ENCODE measurements at regions not wholly inside any gene's neighbourhood (a gene's known extent, or its start where the extent isn't known, plus 50 kb on each side); places are given as distances from the start of the nearest gene placed in this dataset.

DNA sequence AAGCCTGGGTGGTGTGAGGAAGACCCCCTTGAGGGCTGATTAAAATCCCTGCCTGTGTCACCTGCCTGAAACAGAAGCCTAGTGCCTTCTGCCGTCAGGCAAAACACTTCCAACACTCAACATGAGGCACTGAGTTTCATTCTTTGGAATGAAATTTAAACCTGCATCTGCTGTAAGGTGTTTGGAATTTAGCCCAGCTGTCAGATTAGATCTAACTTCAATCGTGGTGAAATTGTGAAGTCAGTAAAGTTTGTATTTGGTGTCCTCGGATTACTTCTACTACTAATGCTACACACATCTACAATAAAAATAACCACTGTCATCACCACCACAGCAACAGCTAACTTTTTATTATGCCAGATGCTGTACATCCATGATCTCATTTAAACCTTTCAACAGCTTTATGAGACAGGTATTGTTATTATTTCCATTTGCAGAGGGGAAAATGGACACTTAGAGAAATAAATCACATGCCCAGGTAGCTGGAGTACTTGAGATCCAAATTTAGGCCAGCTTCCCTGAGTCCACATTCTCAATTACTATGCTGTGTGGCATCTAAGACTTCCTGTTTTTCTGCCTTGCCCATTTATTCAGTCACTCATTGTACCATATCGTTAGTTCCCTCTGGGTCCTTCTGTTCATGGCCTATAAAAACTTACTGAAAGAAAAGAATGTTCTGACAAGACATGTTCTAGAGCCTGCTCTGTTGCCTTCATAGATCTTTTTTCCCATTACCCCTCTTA is 98.2 kb upstream of the GCFC2 start:
- DNase-seq (ENCODE audit: low read depth), result no peak

DNA sequence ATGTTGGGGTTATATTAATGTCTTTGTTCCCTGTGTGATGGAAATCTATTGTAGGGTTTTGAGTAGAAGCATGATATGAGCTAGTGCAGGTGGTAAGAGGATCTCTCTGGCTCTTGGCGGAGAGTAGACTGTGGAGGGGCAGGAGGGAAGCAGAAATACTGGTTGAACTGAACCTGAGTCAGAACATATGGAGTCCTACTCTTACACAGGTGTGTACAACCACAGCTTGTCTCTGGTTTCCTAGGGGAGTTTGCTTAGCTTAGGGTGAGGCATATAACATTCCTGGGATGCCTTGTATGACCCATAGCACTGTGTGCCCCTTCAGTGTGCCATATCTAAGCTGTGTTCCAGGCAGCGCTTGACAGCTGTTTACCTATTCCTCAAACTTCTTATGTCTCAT is 97.3 kb upstream of the GCFC2 start:
- DNase-seq (ENCODE audit: low read depth), result no peak

DNA sequence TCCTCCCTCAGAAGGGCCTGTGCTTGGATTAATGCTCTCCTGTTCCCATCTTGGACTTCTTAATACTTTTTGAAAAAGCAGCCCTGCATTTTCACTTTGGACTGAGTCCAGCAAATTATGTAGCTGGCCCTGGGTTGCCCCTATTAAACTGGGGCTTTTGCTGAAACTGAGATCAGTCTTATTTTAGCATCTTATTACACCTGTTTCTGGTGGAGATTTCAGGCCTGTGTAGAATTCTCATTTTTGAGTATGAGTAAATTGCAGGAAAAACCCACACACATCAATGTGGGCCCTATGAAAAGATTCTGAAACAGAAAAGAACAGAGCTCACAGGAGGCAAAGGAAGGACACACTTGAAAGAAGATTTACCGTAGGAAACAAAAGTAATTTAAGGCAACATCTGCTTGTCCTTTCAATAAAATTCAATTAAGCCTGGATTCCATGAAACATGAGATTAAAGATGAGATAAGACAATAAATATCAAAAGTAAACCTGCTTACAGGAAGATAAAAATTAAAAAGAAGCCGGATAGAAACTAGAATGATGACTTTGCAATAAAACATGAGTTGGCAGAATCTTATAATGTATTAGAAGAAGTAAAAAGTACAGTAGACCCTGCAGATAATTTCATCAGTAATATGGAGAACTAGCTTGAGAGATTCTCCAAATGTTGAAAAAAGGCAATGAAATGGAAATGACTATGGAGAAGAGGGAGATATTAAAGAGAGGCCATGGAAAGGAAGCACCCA is 90.7 kb upstream of the GCFC2 start:
- no peak for DNase-seq (ENCODE audit: low read depth)

DNA sequence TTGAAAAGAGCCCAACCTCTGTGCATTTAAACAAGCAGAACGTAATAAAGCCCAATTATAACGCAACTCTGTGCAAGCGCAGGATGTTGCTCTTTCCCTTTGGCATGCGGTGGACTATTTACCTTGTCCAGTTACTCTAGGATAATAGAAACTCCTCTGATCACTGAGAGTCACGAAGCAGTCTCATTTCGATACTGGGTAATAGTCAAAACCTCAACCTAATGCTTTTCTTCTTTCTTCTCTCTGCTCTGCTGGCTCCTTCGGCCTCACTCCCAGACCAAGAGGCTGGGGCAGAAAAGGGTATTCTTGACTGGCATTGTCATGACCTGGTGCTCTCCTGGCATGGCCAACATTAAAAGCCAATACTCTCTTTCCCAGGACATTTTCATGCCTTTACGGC is 89.7 kb upstream of the GCFC2 start:
- DNase-seq (ENCODE audit: low read depth), result no peak

DNA sequence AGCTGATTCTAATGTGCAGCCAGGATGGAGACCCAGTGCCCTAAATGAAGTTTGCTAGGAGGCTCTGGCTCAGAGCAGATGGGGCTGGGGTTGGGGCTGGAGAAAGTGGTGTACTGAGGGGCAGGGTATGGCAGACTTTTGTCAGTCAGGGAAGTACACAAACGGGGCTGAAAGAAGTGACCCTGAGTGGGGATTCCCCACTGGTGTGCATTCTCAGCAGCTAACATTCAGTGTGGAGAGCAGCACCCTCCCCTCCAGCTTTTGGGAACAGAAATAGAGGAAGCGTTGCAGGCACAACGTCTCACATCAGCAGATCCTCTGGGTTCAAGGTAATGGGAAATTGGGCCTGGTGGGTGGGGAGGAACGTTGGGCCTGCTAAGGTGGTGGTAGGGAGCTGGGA is 89.1 kb upstream of the GCFC2 start:
- DNase-seq (ENCODE audit: low read depth), result no peak

DNA sequence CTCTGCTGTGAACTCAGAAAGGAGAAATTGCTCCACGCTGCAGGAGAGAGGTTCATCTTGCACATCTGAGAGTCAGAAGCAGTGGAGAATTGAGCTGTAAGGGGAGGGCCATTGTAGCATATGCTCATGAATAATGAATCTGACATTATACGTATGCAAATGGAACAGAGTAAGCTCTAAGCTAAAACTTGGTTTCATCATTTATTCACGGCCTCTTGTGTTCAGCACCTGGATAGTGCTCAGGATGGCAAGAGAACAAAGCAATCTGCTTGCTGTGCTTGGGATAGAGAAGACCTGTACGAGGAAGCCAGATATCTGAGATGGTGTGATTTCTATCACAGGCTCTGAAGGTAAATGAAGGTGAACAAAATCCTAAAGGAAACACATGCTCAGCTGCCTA is 87.9 kb upstream of the GCFC2 start:
- no peak for DNase-seq (ENCODE audit: low read depth)

DNA sequence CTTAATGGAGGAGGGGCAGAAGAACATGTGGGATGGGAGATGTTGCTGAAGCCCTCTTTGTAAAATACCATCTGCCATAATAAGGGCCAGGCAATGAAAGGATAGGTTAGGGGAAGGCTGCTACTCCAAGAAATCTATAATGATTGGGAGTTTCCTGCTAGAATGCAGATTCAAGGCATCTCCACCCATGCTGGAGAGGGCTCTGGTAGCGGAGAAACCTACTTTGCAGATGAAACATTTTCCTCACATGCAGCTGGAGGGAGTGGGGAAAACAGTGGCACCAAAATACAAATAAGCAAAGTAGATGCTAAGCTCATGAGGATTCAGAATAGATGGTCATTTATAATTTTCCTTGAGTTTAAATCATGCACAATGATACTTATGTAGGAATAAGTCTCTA is 82.3 kb upstream of the GCFC2 start:
- no peak for DNase-seq (ENCODE audit: low read depth)

DNA sequence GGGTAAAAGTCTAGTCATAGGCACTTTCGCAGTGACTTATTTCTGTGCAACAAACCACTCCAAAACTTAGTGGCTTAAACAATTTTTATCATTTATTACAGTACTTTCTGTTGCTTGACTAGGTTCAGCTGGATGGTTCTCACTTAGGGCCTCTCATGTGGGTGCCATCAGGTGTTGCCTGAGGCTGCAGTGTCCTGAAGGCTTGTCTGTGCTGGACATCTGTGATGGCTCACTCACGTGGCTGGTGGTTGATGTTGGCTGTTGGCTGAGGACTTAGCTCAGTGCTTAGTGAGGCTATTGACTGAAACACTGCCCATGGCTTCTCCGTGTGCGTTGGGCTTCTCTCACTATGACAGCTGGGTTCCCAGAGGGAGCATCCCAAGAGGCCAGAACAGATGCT is 81.4 kb upstream of the GCFC2 start:
- DNase-seq (ENCODE audit: low read depth), result no peak

DNA sequence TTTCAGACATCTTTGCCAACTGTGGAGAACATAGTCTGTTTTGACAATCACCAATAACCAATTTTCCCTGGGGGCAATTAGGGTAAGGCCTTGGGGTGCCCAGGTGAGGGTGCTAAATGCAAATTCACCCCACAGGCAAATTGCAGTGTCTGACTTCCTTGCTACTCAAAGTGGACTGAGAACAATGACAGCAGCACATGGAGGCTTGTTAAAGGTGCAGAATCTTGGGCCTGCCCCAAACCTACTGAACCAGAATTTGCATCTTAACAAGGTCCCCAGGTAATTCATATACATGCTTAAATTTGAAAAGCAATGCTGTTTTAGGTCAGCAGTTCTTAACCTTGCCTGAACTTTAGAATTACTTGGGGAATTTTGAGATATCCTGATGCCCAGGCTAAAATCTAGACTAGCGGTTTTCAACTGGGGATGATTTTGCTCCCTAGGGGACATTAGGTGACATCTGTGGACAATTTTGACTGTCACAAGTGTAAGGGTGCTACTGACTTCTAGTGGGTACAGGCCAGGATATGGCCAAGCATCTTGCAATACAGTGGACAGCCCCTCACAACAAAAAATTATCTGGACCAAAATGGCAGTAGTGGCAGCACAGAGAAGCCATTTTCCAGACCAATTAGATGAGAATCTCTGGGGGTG is 80.2 kb upstream of the GCFC2 start:
- no peak for DNase-seq (ENCODE audit: low read depth)

DNA sequence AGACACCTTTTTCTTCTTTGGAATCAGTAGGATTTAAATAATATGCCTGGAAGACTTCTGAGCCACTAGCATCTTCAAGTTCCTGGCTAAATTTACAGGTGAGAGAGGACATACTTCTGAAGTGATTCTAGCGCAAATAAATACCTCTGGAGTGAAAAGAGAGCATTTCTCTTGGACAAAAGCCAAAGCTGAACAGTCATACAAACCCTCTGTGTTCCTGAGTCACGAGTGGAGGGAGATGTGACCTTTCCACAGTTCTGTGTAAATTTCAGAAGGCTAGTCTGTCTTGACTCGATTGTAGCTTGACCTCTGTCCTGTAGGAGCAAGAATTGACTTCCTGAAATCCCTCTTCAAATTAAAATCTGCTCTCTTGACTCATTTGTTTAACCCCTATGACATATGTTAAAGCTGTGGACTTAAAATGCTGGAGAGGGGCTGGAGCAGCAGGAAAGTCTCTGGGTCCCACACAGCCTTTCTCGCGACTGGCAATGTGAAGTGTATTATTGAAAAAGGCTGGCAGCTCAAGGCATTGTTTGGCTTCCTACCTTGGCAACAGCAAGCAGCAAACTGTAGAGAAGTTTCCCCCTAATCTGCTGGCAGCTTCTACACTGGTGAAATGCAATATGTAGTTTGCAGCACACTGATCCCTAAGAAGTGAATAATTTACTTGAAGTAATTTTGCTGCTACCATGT is 79.6 kb upstream of the GCFC2 start:
- DNase-seq (ENCODE audit: low read depth), result no peak

DNA sequence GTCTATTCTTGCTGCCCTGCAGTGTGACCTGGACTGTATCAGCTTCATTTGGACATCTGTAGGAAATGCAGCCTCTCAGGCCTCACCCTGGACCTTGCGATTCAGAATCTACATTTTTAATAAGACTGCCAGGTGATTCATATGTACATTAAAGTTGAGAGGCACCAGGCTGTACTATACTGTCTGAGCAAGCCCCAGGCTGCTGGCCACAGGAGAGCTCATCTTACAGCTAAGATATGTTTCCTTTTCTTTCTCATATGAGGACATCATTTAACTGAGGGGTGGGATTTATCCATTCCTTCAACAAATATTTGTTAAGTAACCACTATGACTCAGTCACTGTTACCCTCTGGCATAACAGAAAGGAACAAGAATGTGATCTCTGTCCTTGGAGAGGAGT is 78.2 kb upstream of the GCFC2 start:
- DNase-seq (ENCODE audit: low read depth), result no peak

DNA sequence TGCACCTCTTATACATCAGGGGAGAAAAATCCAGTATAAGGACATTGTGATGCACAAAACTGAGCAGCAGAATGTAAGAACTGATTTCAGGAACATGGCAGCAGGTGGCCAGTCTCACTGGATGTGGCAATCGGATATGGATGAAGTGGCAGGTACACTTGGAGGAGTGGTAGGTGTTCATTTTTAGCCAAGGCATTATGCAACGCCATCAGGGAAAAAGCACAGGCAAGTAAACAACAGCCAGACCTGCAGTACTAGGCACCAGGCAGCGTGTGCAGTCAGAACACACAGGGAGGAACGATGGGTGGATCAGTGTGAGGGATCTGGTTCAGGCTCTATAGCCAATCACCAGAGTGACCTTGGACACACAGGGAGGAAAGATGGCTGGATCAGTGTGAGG is 77.4 kb upstream of the GCFC2 start:
- DNase-seq (ENCODE audit: low read depth), result no peak

DNA sequence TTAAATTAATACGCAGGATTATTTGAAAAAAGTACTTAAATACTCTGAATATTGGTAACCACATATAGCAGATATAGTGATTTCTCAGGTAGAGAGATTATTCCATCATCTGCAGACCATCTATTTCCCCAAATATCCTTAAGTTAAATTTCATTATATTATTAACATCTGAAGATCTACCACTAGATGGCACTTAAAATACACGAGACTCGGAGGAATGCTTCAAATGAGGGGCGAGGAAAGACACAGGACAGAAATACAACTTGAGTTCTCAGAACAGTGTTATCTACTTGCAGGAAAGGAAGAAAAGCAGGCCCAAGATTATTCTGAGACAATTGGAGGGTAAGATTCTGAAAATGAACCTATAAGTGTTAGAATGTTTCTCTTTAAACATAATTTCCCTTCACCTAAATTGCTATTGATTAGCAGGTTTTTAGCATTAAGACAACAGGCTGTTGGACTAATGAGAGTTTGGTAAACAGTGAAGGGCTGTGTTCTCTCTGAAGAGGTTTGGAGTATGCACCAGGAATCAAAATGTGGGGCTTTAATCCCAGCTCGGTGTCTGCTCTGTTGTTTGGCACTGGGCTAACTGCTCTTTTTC is 76.9 kb upstream of the GCFC2 start:
- peak; percentile 3 for DNase-seq (ENCODE audit: low read depth)

DNA sequence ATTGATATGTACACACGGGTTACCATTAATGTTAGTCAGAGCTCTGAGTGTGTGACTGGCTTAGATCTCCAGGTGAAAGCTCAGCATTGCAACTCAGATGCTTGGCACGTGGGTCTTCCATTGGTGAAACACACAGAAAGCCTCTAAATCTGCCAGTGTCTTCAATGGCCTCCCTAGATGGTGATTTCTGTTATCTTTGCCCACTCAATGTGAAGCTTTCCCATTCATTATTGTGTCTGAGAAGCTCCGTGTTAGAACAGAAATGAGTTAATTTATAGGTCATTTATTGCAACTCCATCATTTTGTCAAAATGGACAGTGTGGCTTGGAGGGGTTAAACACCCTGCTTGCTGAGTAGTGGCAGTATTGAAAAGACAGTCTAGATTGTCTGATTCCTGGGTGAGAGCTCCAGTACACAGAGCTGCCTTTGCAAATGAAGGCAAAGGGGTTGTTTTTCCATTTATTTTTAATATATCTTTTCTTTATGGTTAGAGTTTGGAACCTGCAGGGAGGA is 64.7 kb upstream of the GCFC2 start:
- no peak for DNase-seq (ENCODE audit: low read depth)

DNA sequence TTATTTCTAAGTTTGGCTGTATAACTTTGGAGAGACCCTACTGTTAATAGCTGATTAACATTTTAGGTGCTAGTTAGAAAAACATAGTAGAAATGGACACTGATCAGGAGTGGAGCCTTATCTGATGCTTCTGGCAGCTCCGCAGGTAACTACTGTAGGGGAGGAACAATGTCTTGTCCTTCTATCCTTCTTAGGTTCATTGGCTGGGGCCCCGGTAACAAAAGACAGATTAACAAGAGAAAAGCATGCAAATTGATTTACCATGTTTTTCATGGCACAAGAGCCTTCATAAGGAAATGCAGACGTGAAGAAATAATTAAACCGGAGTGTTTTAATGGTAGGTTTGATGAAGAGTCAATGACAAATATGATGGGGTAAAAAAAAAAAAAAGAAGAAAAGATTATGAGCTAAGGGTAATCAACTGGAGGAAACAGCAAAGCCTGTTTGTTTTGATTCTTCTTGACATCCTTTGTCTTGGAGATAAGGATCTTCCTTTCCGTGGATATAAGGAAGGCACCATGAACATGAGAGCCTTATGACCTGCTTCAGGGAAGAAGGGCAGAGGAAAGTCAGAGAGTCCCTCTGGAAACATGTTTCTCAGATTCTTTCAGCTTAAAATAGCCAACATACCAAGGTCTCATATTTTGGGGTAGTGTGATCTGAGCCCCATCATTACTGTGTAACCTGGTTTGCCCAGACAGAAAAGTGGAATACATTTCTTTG is 62.4 kb upstream of the GCFC2 start:
- DNase-seq (ENCODE audit: low read depth), result no peak

DNA sequence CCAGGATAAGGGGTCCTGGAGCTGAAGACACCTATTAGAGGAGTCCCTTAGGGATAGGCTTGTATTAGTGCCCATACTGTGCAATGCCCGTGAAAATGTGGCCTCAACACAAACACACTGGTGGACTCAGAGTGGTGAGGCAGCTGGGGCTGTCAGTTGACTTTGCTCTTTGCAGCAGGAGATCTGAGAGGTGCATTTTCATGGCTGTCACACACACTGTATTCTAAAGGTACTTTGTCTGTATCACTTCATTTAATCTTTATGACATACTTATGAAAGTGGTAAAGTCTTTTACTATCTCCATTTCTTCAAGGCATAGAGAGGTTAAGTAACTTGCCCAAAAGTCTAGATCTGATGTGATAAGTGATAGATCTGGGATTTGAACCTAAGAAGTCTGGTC is 55.1 kb upstream of the GCFC2 start:
- no peak for DNase-seq (ENCODE audit: low read depth)

DNA sequence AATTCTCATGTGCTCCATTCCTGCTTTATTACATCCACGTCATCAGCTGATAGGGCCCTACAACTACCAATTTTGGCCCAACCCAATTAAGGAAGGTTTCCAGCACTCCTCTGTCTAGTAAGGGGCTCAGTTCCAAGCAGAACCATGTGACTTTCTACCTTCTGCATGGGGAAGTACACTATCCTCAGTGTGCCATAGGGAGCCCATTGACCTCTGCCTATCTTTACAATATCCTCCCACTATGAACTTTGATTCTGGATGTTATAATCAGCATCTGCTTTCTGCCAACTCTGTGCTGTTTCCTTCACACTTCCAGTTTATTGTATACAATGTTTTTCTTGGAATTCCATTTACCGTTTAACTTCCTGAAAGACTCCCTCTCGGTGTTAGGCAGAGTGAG is 53.9 kb upstream of the GCFC2 start:
- no peak for DNase-seq (ENCODE audit: low read depth)

Measured in GM04504 (cell line).